LNCAP (cell line): ENCODE measurements at regions not wholly inside any gene's neighbourhood (a gene's known extent, or its start where the extent isn't known, plus 50 kb on each side); places are given as distances from the start of the nearest gene placed in this dataset.

Experiments used
- TF ChIP-seq, protein P1 (sequence below): fragments of 450-650 bp; IDR thresholded peaks from 2 replicates; pipeline ENCODE4 v1.5.1; 2017; ENCODE audit warnings: mild to moderate bottlenecking

DNA sequence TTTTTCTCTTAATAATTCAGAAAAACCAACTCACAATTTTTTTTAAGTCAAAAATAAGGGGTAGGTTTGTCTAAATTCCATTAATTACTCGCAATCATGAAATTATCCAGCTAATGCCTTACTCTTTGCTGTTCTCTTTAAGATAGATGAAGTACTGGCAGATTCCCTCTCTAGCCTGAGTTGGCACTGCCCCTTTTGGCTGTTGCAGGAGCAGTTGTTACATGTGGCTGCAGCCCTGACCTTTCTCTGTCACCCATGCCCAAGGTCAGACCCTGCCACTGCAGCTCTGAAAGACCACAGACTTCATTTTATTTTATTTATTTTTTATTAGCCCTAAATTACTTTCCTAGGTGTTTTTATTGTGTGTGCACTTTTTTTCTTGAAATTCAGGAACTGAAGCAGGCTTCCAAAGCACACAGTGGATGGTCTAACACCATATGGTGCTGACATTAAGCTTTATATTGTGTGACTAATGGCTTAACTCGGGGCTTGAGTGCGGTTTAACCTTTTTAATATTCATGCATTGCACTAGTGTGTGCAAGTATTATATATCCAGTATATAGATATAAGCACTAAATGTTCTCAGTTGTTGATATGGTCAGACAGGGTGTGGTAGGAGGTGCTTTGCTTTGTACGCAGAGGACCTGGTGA lies 313.0 kb downstream of the CDH2 start:
- TF ChIP-seq, protein P1, sequence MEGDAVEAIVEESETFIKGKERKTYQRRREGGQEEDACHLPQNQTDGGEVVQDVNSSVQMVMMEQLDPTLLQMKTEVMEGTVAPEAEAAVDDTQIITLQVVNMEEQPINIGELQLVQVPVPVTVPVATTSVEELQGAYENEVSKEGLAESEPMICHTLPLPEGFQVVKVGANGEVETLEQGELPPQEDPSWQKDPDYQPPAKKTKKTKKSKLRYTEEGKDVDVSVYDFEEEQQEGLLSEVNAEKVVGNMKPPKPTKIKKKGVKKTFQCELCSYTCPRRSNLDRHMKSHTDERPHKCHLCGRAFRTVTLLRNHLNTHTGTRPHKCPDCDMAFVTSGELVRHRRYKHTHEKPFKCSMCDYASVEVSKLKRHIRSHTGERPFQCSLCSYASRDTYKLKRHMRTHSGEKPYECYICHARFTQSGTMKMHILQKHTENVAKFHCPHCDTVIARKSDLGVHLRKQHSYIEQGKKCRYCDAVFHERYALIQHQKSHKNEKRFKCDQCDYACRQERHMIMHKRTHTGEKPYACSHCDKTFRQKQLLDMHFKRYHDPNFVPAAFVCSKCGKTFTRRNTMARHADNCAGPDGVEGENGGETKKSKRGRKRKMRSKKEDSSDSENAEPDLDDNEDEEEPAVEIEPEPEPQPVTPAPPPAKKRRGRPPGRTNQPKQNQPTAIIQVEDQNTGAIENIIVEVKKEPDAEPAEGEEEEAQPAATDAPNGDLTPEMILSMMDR = no peak

DNA sequence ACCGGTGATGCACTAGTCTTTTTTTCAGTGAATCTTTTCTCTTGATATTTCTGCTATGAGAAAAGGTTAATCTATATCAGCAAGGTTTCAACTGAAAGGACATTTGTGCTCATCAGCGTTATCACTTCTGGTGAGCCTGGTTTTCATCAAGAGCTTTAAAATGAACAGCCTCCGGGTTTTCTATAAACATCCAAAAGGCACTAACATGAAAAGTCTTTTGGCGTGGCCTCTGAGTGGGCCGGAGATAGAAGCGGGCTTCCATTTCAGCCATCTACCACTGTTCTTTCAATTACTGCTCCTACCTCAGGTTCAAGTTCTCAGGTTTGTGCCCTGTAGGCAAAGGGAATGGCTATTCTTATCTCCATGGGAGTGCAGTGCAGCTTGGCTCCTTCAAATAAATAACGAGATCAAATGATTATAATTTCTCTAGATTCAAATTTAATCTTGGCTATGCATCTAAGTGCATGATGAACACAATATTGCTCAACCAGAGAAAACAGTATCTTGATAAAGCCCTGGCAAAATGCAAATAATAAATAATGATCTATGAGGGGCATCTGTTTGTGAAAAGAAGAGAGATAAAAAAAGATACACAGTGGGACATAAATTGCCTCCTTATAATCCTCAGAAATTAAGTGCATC lies 314.8 kb downstream of the CDH2 start:
- TF ChIP-seq, protein P1 = no peak

DNA sequence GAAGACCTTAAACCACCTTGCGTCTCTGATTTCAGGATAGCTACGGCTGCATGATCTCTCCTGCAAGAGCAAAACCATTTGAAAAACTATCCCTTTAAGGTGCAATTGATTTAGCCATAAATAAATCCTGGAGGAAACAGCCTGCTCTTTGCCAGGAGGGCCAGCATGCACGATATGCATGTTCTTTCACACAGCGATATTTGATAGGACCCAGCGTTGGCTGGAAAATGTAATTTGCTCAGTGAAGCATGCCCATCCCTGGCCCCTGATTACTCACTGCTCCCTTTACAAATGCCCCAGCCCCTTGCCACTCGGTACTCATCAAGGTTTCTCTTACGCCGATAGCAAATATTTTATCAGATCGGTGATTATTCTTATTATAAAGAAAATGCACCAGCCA lies 315.4 kb downstream of the CDH2 start:
- TF ChIP-seq, protein P1 = no peak

DNA sequence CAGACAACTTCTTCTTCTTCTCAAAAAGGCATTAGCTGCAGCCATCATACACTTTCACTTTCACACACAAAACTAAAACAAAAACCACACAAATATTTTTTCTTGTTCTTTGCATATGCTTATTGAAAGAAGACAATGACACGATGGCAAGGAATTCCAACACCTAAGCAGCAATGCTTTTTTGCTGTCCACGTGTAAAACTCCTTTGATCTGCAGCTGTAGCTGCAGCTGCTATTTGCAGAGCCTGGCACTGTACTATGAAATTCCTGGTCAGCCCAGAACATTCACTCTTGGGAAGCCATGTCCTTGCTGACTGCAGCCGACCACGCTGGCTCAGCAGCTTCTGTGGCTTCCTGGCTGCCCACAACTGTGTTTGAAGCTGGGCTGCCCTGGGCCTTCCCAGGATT lies 316.2 kb downstream of the CDH2 start:
- TF ChIP-seq, protein P1 = no peak

DNA sequence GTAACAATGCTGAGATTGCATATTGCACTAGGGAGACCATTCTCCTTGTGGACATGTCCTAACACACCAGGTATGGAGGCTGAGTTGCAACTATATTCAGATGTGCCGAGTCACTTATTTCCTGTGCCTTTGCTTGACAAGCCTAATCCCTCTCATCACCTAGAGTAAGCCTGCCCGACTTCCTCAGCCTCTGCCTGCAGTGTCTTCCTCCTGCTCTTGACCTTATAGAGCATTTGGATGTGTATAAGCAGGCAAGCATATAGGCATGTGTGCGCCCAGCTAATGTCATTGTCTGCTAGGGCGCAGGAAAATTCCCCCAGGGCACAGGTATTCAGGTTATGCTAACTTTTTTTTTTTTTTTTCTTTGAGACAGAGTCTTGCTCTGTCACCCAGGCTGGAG lies 316.9 kb downstream of the CDH2 start:
- TF ChIP-seq, protein P1 = no peak

DNA sequence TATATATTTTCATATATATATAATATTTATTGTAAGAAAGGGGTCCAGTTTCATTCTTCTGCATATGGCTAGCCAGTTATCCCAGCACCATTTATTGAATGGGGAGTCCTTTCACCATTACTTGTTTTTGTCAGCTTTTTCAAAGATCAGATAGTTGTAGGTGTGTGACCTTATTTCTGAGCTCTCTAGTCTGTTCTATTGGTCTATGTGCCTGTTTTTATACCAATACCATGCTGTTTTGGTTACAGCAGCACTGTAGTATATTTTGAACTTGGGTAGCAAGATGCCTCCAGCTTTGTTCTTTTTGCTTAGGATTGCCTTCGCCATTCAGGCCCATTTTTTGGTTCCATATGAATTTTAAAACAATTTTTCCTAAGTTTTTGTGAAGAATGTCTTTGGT lies 320.1 kb downstream of the CDH2 start:
- TF ChIP-seq, protein P1 = no peak

DNA sequence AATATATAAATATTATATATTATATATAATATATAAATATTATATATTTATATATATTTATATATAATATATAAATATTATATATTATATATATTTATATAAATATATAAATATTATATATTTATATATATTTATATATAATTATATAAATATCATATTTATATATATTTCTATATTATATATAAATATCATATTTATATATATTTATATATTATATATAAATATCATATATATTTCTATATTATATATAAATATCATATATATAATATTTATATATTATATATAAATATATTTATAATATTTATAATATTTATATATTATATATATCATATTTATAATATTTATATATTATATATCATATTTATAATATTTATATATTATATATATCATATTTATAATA lies 321.4 kb downstream of the CDH2 start:
- TF ChIP-seq, protein P1 = no peak
